ENCODE measurements at regions not wholly inside any gene's neighbourhood (a gene's known extent, or its start where the extent isn't known, plus 50 kb on each side); places are given as distances from the start of the nearest gene placed in this dataset.

- TF ChIP-seq BCLAF1 (IDR thresholded peaks at IDR 0.05) (no peak), TAF1 (IDR thresholded peaks at IDR 0.05; ENCODE audit: borderline replicate concordance, low read depth, low read length) (no peak), TCF12 (IDR thresholded peaks at IDR 0.05; ENCODE audit: low read depth, low read length) (no peak), HCFC1 (IDR thresholded peaks at IDR 0.05; ENCODE audit: low read length) (no peak), YY1 (IDR thresholded peaks at IDR 0.05; ENCODE audit: low read depth, low read length) (no peak), USF2 (IDR thresholded peaks at IDR 0.05; ENCODE audit: borderline replicate concordance, low read depth, low read length) (no peak), NFXL1 (IDR thresholded peaks at IDR 0.05; ENCODE audit: borderline replicate concordance) (no peak), POLR2AphosphoS2 (IDR thresholded peaks at IDR 0.05; ENCODE audit: low read depth, low read length) (no peak), WRNIP1 (IDR thresholded peaks at IDR 0.05; ENCODE audit: borderline replicate concordance, low read depth, low read length) (no peak), E2F4 (IDR thresholded peaks at IDR 0.05; ENCODE audit: low read depth, low read length) (no peak), EP300 (IDR thresholded peaks at IDR 0.05; ENCODE audit: borderline replicate concordance in 1 of 2, control insufficient read depth in 1 of 2, low read depth in 2 of 2, low read length in 2 of 2) (no peak), IRF4 (IDR thresholded peaks at IDR 0.05; ENCODE audit: low read depth, low read length) (no peak)
Observed at GRCh38 chr4:60215906-60216305, 984.2 kb upstream of the ADGRL3 start (continued).

All from GM12878 (cell line).